Tibial nerve (tissue), 3 donors: ENCODE measurements at regions not wholly inside any gene's neighbourhood (a gene's known extent, or its start where the extent isn't known, plus 50 kb on each side); places are given as distances from the start of the nearest gene placed in this dataset.

ENCODE experiments used
- EP300 ChIP-seq, 2 donors: sonication (generic); formaldehyde crosslinking; IDR thresholded peaks; one replicate each; pipeline ENCODE4 v1.6.1; 2017; ENCODE audit warnings: antibody characterized with exemption in 2 of 2, mild to moderate bottlenecking in 1 of 2
- POLR2A ChIP-seq, 2 donors: fragments of 450-650 bp; IDR thresholded peaks; one replicate each; pipeline ENCODE4 v1.6.1; 2017; ENCODE audit warnings: antibody characterized with exemption in 2 of 2, mild to moderate bottlenecking in 2 of 2, moderate library complexity in 2 of 2

DNA sequence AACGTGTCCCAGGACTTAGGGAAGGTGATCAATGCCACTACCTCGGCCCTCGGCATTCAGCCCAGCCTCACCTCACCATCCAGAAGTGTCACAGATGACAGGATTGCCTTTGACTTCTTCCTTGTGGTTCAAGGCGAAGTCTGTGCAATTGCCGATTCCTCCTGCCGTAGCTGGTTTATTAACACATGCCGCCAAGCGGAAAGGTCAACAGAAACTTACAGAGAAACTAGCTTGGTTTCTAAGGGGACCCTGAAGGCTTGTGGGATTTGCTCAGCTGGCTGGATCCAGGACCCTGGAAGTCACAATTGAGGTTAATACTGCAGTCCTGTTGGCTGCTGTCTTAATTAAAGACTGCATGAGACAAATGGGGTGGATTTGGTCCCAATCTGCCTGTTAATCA is 65.6 kb downstream of the SHANK2 start:
- no peak for TF ChIP-seq EP300 (IDR thresholded peaks at IDR 0.05)
- TF ChIP-seq POLR2A (IDR thresholded peaks at IDR 0.05): no peak
